ENCODE measurements at regions not wholly inside any gene's neighbourhood (a gene's known extent, or its start where the extent isn't known, plus 50 kb on each side); places are given as distances from the start of the nearest gene placed in this dataset.

DNA sequence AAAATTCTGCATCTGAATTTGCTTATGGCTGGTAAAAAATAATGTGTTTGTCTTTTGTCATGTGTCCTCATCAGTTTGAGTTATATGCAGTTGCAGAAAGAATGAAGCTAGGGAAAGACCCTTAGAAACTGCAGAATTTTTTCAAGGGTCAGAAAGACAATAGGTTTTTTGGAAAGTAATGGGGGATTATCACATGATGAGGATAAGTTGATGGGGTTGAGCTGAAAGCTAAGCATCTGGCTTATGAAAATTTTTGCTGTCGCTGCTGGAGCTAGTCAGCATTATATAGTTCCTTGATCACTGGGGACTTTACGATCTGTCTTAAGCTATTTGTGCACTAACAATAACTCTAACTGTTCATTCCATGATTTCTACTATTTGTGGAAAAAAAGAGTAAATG, 331.7 kb downstream of the PPARGC1A start:
- H3K4me3 ChIP-seq (ENCODE audit: low read length in 3 of 3): no peak overlapping the region
- H3K36me3 ChIP-seq (ENCODE audit: control insufficient read depth in 2 of 3, insufficient read depth in 3 of 3, low read length in 3 of 3): no peaks in the 10 kb centered on the region
- no peaks in the 10 kb centered on the region for H3K27me3 ChIP-seq (ENCODE audit: control insufficient read depth, insufficient read depth, low read length)
- DNase-seq (no peak), FAIRE-seq (no peak)
- H3K27ac ChIP-seq (ENCODE audit: low read depth in 2 of 2, low read length in 2 of 2): no peak overlapping the region
- H3K9ac ChIP-seq (ENCODE audit: low read length in 3 of 3): no peak overlapping the region
- TF ChIP-seq, protein P1, sequence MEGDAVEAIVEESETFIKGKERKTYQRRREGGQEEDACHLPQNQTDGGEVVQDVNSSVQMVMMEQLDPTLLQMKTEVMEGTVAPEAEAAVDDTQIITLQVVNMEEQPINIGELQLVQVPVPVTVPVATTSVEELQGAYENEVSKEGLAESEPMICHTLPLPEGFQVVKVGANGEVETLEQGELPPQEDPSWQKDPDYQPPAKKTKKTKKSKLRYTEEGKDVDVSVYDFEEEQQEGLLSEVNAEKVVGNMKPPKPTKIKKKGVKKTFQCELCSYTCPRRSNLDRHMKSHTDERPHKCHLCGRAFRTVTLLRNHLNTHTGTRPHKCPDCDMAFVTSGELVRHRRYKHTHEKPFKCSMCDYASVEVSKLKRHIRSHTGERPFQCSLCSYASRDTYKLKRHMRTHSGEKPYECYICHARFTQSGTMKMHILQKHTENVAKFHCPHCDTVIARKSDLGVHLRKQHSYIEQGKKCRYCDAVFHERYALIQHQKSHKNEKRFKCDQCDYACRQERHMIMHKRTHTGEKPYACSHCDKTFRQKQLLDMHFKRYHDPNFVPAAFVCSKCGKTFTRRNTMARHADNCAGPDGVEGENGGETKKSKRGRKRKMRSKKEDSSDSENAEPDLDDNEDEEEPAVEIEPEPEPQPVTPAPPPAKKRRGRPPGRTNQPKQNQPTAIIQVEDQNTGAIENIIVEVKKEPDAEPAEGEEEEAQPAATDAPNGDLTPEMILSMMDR (IDR thresholded peaks at IDR 0.05; ENCODE audit: borderline replicate concordance, extremely low read depth, insufficient read depth): no peak
- H3K9me3 ChIP-seq (ENCODE audit: control insufficient read depth in 2 of 3, insufficient read depth in 1 of 3, low read length in 3 of 3): no peaks in the 10 kb centered on the region
- intact Hi-C loops (cut with DNase I): no loop called here
- no peaks in the 10 kb centered on the region for H3K4me1 ChIP-seq (ENCODE audit: control insufficient read depth in 2 of 3, insufficient read depth in 2 of 3, low read depth in 1 of 3, low read length in 3 of 3)

DNA sequence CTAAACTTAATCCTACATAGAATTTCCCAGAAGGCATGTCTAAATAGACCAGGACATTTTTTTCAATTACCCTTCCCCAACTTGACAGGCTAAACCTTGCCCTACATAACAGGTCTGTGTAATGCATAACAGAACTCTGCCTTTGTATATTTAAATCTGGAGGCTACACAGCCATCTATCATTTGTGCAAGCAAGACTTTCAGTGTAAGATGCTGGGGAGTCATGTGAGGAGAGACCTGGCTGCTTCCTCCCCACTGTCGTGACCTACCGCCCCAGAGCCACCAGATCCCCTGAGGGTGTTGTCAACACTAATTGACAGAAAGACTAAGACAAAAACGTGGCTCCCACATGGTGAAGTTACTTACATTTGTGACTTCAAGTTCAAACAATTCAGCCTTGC, 342.2 kb downstream of the PPARGC1A start:
- DNase-seq (peak in 1 of 5 donors; percentile 1), FAIRE-seq (no peak)
- no peak overlapping the region for H3K27ac ChIP-seq (ENCODE audit: low read depth in 2 of 2, low read length in 2 of 2)
- H3K27me3 ChIP-seq (ENCODE audit: control insufficient read depth, insufficient read depth, low read length): no peaks in the 10 kb centered on the region
- intact Hi-C loops (cut with DNase I): no loop called here
- no peak overlapping the region for H3K4me3 ChIP-seq (ENCODE audit: low read length in 3 of 3)
- H3K36me3 ChIP-seq (ENCODE audit: control insufficient read depth in 2 of 3, insufficient read depth in 3 of 3, low read length in 3 of 3): no peaks in the 10 kb centered on the region
- H3K9ac ChIP-seq (ENCODE audit: low read length in 3 of 3): no peak overlapping the region
- H3K4me1 ChIP-seq (ENCODE audit: control insufficient read depth in 2 of 3, insufficient read depth in 2 of 3, low read depth in 1 of 3, low read length in 3 of 3): no peaks in the 10 kb centered on the region
- TF ChIP-seq, protein P1 (IDR thresholded peaks at IDR 0.05; ENCODE audit: borderline replicate concordance, extremely low read depth, insufficient read depth): no peak
- no peaks in the 10 kb centered on the region for H3K9me3 ChIP-seq (ENCODE audit: control insufficient read depth in 2 of 3, insufficient read depth in 1 of 3, low read length in 3 of 3)

DNA sequence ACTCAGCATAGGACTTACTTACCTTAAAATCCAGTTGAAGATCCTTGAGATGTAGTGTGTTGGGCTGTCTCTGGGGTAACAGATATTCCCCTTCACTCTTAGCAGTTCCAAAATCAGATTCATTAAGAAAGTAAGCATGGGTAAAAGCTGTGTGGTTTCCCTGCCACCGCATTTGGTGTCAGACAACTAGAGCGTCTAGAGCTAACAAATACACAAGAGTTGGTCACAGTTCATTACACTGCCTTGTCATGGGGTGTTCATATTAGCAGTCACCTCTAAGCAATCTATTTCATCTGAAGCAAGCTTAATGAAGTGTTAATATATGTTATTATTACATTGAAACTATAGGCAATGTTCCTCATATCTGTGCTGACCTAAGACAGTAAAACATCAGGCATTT, 342.8 kb downstream of the PPARGC1A start:
- Histone ChIP-seq H3K4me1 (ENCODE audit: control insufficient read depth in 2 of 3, insufficient read depth in 2 of 3, low read depth in 1 of 3, low read length in 3 of 3) (no peaks in the 10 kb centered on the region), H3K9ac (ENCODE audit: low read length in 3 of 3) (no peak overlapping the region), H3K27ac (ENCODE audit: low read depth in 2 of 2, low read length in 2 of 2) (no peak overlapping the region), H3K36me3 (ENCODE audit: control insufficient read depth in 2 of 3, insufficient read depth in 3 of 3, low read length in 3 of 3) (no peaks in the 10 kb centered on the region), H3K9me3 (ENCODE audit: control insufficient read depth in 2 of 3, insufficient read depth in 1 of 3, low read length in 3 of 3) (no peaks in the 10 kb centered on the region), H3K4me3 (ENCODE audit: low read length in 3 of 3) (no peak overlapping the region), H3K27me3 (ENCODE audit: control insufficient read depth, insufficient read depth, low read length) (no peaks in the 10 kb centered on the region)
- FAIRE-seq: no peak
- intact Hi-C loops (cut with DNase I): no loop called here
- DNase-seq: peak in 1 of 5 donors; percentile 1
- TF ChIP-seq, protein P1 (IDR thresholded peaks at IDR 0.05; ENCODE audit: borderline replicate concordance, extremely low read depth, insufficient read depth): no peak

DNA sequence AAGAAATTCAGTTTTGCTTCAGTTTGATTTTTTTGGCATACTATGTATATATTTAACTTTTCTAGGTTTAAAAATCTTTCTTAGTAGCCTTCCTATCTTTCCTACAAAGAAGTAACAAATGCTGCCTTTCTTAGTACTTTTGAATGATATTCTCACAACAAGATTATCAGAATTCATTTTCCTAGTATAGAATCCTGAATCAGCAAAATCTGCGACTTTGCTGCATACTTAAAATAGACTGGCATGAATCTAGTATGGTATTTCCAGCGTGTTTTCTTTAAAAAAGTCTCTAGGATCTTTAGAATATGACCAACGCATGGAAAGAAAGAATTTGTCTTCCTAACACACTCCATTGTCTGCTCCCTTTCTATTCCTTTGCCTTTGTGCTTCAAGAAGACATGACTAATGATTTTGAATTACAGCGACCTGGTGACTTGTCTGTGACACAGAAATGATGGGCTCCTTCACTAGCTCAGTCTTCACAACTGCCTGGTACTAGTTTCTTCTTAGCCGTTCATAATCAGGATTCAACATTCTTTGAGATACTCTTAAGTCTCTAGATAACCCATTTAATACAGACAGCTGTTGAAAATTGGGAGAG, 349.8 kb downstream of the PPARGC1A start:
- FAIRE-seq: no peak
- no peaks in the 10 kb centered on the region for H3K36me3 ChIP-seq (ENCODE audit: control insufficient read depth in 2 of 3, insufficient read depth in 3 of 3, low read length in 3 of 3)
- no peaks in the 10 kb centered on the region for H3K4me1 ChIP-seq (ENCODE audit: control insufficient read depth in 2 of 3, insufficient read depth in 2 of 3, low read depth in 1 of 3, low read length in 3 of 3)
- H3K9ac ChIP-seq (ENCODE audit: low read length in 3 of 3): no peak overlapping the region
- H3K4me3 ChIP-seq (ENCODE audit: low read length in 3 of 3): no peak overlapping the region
- no peaks in the 10 kb centered on the region for H3K27me3 ChIP-seq (ENCODE audit: control insufficient read depth, insufficient read depth, low read length)
- H3K27ac ChIP-seq (ENCODE audit: low read depth in 2 of 2, low read length in 2 of 2): no peak overlapping the region
- no peak for DNase-seq
- peaks cover 0 to 4% (median 0%) of the 10 kb centered on the region in 3 donors for H3K9me3 ChIP-seq (ENCODE audit: control insufficient read depth in 2 of 3, insufficient read depth in 1 of 3, low read length in 3 of 3)
- TF ChIP-seq, protein P1 (IDR thresholded peaks at IDR 0.05; ENCODE audit: borderline replicate concordance, extremely low read depth, insufficient read depth): no peak
- intact Hi-C loops (cut with DNase I): no loop called here
